ENCODE measurements at regions not wholly inside any gene's neighbourhood (a gene's known extent, or its start where the extent isn't known, plus 50 kb on each side); places are given as distances from the start of the nearest gene placed in this dataset.

DNA sequence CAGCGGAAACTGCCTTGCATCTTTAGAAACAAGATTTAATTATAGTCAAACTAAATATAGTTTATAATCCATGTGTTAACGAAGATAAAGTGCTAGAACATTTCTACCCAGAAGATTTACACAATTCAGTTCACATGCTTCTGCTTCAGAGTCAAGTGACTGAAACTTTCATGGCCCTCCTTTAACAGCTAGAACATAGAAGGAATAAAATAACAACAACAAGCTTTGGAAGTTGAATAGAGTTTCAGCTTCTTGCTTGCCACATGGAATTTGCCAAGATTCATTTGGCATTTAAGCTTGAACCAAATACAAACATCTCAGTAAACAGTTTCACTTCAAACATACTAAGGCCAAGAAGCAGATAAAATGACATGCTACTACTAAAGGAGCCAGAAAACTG is 676.3 kb upstream of the ANO3 start:
- DNase-seq (ENCODE audit: low spot score): no peak
- H3K4me3 Mint-ChIP-seq: no peak overlapping the region
- no peaks in the 10 kb centered on the region for H3K27me3 Mint-ChIP-seq (ENCODE audit: low read depth)
- no peaks in the 10 kb centered on the region for H3K36me3 Mint-ChIP-seq
- ChIA-PET POLR2A (no interaction called here), CTCF (no interaction called here)
- H3K27ac Mint-ChIP-seq: no peak overlapping the region
- H3K9me3 Mint-ChIP-seq: 0 out of 2 replicates have a peak, but pooled peaks cover 7% of the 10 kb centered on the region
- TF ChIP-seq NR2C2 (CRISPR knock-in tag; IDR thresholded peaks at IDR 0.05): no peak
- TF ChIP-seq NFYB (CRISPR knock-in tag; conservative IDR thresholded peaks at IDR 0.05; ENCODE audit: low read depth): no peak
- TF ChIP-seq KAT7 (CRISPR knock-in tag; IDR thresholded peaks at IDR 0.05; ENCODE audit: borderline replicate concordance): no peak
- TF ChIP-seq SP1 (CRISPR knock-in tag; conservative IDR thresholded peaks at IDR 0.05): no peak
- no peak for TF ChIP-seq ZNF423 (CRISPR knock-in tag; IDR thresholded peaks at IDR 0.05)
- TF ChIP-seq MYBL2 (CRISPR knock-in tag; IDR thresholded peaks at IDR 0.05): no peak
- no peak for TF ChIP-seq ZNF232 (CRISPR knock-in tag; IDR thresholded peaks at IDR 0.05)
- TF ChIP-seq, protein P1, sequence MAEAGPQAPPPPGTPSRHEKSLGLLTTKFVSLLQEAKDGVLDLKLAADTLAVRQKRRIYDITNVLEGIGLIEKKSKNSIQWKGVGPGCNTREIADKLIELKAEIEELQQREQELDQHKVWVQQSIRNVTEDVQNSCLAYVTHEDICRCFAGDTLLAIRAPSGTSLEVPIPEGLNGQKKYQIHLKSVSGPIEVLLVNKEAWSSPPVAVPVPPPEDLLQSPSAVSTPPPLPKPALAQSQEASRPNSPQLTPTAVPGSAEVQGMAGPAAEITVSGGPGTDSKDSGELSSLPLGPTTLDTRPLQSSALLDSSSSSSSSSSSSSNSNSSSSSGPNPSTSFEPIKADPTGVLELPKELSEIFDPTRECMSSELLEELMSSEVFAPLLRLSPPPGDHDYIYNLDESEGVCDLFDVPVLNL (CRISPR knock-in tag; IDR thresholded peaks at IDR 0.05; ENCODE audit: borderline replicate concordance, low read depth): no peak
- TF ChIP-seq TEAD1 (CRISPR knock-in tag; IDR thresholded peaks at IDR 0.05): no peak
- TF ChIP-seq, protein P2, sequence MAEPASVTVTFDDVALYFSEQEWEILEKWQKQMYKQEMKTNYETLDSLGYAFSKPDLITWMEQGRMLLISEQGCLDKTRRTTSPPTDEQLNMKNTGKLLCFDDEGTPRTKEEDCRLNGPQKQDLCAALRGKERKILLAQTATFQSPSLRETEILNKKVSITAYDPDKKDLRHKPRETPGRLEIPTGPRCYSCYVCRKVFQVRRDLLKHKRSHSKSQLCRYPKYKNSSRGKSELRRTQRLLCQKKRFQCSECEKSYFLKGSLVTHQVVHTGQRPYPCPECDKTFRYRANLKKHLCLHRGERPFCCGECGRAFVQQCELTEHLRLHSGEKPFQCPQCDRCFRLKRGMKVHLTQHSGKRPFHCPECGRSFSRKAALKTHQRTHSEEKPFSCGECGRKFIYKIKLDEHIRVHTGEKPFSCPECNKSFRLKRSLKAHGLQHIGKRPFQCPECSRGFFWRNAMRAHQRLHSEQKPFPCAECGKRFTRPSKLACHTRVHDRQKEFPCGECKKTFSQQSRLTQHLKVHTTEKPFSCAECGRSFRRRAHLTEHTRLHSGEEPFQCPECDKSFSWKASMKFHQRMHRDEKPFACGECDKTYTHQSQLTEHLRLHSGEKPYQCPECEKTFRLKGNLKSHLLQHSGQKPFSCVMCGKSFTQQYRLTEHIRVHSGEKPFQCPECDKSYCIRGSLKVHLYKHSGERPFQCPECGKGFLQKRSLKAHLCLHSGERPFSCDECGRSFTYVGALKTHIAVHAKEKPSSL (CRISPR knock-in tag; conservative IDR thresholded peaks at IDR 0.05): no peak
- TF ChIP-seq, protein P3, sequence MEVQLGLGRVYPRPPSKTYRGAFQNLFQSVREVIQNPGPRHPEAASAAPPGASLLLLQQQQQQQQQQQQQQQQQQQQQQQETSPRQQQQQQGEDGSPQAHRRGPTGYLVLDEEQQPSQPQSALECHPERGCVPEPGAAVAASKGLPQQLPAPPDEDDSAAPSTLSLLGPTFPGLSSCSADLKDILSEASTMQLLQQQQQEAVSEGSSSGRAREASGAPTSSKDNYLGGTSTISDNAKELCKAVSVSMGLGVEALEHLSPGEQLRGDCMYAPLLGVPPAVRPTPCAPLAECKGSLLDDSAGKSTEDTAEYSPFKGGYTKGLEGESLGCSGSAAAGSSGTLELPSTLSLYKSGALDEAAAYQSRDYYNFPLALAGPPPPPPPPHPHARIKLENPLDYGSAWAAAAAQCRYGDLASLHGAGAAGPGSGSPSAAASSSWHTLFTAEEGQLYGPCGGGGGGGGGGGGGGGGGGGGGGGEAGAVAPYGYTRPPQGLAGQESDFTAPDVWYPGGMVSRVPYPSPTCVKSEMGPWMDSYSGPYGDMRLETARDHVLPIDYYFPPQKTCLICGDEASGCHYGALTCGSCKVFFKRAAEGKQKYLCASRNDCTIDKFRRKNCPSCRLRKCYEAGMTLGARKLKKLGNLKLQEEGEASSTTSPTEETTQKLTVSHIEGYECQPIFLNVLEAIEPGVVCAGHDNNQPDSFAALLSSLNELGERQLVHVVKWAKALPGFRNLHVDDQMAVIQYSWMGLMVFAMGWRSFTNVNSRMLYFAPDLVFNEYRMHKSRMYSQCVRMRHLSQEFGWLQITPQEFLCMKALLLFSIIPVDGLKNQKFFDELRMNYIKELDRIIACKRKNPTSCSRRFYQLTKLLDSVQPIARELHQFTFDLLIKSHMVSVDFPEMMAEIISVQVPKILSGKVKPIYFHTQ (CRISPR knock-in tag; IDR thresholded peaks at IDR 0.05): no peak
- TF ChIP-seq, protein P4, sequence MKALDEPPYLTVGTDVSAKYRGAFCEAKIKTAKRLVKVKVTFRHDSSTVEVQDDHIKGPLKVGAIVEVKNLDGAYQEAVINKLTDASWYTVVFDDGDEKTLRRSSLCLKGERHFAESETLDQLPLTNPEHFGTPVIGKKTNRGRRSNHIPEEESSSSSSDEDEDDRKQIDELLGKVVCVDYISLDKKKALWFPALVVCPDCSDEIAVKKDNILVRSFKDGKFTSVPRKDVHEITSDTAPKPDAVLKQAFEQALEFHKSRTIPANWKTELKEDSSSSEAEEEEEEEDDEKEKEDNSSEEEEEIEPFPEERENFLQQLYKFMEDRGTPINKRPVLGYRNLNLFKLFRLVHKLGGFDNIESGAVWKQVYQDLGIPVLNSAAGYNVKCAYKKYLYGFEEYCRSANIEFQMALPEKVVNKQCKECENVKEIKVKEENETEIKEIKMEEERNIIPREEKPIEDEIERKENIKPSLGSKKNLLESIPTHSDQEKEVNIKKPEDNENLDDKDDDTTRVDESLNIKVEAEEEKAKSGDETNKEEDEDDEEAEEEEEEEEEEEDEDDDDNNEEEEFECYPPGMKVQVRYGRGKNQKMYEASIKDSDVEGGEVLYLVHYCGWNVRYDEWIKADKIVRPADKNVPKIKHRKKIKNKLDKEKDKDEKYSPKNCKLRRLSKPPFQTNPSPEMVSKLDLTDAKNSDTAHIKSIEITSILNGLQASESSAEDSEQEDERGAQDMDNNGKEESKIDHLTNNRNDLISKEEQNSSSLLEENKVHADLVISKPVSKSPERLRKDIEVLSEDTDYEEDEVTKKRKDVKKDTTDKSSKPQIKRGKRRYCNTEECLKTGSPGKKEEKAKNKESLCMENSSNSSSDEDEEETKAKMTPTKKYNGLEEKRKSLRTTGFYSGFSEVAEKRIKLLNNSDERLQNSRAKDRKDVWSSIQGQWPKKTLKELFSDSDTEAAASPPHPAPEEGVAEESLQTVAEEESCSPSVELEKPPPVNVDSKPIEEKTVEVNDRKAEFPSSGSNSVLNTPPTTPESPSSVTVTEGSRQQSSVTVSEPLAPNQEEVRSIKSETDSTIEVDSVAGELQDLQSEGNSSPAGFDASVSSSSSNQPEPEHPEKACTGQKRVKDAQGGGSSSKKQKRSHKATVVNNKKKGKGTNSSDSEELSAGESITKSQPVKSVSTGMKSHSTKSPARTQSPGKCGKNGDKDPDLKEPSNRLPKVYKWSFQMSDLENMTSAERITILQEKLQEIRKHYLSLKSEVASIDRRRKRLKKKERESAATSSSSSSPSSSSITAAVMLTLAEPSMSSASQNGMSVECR (CRISPR knock-in tag; IDR thresholded peaks at IDR 0.05; ENCODE audit: borderline replicate concordance): no peak
- no peak for TF ChIP-seq GRHL2 (CRISPR knock-in tag; IDR thresholded peaks at IDR 0.05; ENCODE audit: insufficient replicate concordance, severe bottlenecking)
- TF ChIP-seq, protein P5, sequence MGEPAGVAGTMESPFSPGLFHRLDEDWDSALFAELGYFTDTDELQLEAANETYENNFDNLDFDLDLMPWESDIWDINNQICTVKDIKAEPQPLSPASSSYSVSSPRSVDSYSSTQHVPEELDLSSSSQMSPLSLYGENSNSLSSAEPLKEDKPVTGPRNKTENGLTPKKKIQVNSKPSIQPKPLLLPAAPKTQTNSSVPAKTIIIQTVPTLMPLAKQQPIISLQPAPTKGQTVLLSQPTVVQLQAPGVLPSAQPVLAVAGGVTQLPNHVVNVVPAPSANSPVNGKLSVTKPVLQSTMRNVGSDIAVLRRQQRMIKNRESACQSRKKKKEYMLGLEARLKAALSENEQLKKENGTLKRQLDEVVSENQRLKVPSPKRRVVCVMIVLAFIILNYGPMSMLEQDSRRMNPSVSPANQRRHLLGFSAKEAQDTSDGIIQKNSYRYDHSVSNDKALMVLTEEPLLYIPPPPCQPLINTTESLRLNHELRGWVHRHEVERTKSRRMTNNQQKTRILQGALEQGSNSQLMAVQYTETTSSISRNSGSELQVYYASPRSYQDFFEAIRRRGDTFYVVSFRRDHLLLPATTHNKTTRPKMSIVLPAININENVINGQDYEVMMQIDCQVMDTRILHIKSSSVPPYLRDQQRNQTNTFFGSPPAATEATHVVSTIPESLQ (CRISPR knock-in tag; IDR thresholded peaks at IDR 0.05): no peak
- no peak for ATAC-seq
- H3K4me1 Mint-ChIP-seq: no peaks in the 10 kb centered on the region
